ENCODE measurements at regions not wholly inside any gene's neighbourhood (a gene's known extent, or its start where the extent isn't known, plus 50 kb on each side); places are given as distances from the start of the nearest gene placed in this dataset.

DNA sequence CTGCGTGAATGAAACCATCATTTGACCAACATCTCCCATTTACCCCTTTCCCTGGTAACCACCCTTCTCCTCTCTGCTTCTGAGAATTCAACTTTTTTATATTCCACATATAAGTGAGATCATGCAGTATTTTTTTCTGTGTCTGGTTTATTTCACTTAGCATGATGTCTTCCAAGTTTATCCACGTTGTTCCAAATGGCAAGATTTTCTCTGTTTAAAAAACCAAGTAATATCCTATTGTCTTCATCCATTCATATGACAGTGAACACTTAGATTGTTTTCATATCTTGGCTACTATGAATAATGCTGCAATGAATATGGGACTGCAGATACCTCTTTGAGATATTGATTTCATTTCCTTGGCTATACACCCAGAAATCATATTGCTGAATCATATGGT is 362.4 kb upstream of the SLC7A11 start:
- TF ChIP-seq CTCF (IDR thresholded peaks at IDR 0.05) = no peak
- TF ChIP-seq POLR2A (IDR thresholded peaks at IDR 0.05) = no peak

Data from uterus (tissue), 2 donors.